Stimulated activated CD4-positive, alpha-beta T cell treated with anti-CD3 and anti-CD28 coated beads, TNF-alpha, amount 100 ng/mL, for 4 hours (primary cell): ENCODE measurements at regions not wholly inside any gene's neighbourhood (a gene's known extent, or its start where the extent isn't known, plus 50 kb on each side); places are given as distances from the start of the nearest gene placed in this dataset.
A peak's percentile ranks its signal among the peaks of the same experiment; 100 is the strongest.
"Not testable (repeated sequence)": the region's sequence is repeated elsewhere in the genome, so short reads cannot be mapped to it uniquely, and the experiment has no call there.

Experiments used
- DNase-seq, 3 experiments: peaks; one replicate each; pipeline ENCODE4 v3.0.0-alpha.2; 2020; ENCODE audit warnings: low read depth in 3 of 3

DNA sequence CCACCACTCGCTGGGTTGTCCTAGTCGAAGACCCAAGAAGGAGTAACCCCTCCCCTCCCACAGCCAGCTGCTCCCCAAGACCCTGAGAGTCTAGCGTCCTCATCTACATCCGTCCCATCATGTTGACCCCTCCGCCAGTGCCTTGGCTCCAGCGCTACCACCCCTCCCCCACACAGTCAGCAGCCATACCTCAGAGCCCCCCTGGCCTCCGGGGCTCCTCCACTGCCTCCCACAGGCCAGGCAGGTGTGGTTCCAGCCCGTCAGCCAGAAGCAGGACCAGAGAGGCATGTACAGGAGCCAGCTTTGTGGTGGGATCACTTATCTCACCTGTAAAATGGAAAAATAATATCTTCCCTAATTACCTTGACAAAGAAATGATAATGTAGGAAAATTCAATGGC lies 51.5 kb upstream of the PHF21B start:
- DNase-seq = no peak

DNA sequence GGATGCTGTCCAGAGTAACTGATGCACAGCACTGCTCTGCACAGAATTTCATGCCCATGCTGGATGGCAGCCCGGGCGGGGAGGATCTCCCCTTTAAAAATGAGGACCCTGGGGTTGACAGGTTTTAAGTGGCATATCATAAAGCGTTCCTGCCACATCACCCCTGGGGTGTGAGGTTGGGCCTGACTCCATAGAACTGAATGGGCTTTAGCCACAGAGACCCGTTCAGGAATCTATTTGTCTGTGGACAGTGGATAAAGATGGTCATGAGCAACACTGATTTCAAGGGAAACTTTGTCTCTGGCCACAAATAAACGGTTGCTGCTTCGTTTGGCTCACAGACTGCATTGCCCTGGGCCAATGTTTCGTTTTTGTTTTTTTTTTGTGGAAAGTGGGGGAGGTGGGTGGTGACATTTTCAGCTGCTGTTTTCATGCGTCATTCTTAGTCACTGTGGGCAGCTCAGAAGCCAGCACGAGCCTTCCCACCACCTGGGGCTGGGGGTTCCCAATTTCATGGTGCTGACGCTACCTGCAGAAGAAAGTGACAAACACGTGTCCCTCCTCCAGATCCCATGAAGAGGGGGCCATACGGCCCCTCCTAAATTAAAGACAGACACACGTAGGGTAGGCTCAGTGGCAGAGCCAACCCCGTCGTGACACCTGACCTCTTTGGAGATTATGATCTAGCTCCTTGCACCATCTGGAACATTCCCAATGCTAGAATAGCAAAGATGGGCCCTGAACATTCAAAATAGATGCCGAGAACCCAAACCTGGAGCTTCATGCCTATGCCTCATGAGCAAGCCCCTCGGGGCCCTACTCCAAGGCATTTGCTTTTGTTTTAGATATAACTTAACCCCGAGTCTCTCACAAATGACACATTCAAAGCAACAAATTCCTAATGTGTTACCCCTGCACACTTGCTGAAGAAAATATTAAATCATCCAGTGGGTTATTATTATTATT lies 54.8 kb upstream of the PHF21B start:
- DNase-seq = peak in 2 of 3 experiments; percentile 26 to 35

DNA sequence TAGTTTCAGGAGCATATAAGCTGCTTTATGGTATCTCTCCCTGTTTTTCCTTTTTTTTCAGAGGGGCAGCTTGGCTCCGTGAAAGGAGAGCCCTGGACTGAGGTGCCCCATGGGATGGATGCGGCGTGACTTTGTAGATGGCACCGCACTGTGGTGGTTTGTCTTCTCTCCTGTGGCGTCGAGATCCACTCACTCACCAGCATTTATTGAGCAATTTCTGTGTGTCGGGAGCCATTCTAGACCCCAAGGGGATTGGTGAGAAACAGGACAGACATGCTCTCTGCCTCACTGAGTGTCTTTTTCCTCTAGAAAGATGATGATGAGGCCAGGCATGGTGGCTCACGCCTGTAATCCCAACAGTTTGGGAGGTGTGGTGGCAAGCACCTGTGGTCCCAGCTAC lies 55.9 kb upstream of the PHF21B start:
- no peak for DNase-seq

DNA sequence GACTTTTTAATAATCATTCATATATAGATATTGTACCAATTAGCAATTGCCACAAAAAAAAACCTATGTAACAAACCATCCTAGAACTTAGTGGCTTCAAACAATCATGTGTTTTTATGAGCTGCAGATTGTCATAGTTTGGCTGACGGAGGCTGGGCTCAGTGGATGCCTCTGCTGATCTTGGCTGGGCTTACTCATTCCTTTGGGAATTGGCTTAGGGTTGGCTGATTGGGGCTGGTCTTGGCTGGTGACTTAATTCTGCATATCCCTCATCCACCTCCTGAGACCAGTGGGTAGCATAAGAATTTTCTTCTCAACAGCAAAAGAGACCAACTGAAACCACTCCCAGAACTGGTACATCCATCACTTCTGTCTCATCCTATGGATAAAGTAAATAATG lies 57.9 kb upstream of the PHF21B start:
- DNase-seq = no peak

DNA sequence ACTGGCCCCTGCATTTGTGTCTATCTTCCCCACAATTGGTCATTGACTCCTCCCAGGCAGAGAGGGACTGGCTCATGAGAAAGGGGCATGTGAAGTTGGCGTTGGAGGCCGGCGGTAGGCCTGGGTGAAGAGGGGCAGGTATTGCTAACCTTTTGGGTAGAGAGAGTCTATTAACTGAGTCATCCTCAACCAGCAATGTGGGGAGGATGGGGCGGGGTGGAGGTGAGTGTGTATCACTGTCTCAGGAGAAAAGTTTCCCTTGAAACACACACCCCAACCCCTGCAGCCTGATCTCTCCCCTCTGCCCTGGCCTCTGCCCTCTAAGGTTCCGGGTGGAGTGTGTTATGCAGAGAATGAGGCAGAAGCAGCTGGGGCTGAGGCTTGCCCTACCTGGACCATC lies 60.1 kb upstream of the PHF21B start:
- no peak for DNase-seq

DNA sequence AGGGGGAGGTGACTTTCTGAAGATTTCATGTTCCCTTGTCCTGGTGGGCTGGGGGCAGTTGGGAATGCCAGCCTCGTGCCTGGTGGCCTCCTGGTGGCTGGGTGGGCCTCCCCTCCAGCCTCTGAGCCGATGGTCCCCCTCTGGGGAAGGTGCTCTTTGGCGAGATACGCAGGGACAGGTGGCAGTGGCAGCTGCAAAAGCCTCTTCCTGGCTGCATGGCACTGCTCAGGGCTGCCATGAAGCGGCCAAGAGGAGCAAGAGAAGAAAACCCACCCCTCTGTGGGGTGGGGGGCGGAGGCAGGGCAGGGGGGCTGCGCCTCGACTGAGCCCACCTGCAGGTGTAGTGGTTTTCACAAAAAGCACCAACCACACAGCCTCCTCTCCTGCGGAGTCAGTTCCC lies 61.8 kb upstream of the PHF21B start:
- no peak for DNase-seq

DNA sequence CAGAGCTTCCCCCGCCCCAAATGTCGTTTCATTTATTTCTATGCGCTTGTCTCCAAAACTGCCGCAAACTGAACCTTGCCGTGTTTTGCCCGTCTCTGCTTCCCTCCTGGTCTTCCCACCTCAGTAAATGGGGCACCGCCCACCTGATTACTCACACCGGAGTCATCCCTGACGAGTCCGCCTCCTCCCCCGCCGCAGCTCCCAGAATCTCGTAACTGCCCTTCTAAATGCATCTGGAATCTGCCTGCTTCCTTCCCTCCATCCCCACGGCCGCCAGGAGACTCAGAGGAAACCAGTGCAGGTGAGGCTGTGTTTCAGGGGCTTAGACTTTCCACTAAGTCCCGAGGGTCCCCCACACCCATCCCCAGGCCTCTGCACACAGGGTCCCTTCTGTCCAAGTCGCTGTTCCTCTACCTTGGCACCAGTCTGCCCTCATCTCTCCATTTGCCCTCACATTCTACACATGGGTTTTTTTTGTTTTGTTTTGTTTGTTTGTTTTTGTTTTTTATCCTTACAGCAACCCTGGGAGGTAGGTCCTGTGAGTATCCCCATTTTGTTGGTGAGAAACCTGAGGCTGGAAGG lies 62.6 kb upstream of the PHF21B start:
- no peak for DNase-seq

DNA sequence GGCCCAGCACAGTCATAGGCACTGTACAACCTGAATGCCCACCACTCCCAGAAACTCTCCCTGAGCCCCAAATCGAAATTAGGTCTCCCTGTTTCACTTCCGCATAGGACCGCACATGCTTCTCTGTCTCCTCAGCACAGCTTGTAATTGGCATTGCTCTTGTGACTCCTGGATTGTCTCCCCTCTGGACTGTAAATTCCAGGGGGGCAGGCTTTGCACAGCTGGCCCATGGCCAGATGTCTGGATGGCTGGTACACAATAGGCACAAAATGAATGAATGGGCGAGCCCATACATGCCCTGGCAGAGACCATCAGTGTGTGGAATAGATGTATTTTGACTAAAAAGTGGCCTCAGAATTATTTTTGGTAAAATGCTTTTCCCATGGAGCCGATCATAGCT lies 63.3 kb upstream of the PHF21B start:
- no peak for DNase-seq

DNA sequence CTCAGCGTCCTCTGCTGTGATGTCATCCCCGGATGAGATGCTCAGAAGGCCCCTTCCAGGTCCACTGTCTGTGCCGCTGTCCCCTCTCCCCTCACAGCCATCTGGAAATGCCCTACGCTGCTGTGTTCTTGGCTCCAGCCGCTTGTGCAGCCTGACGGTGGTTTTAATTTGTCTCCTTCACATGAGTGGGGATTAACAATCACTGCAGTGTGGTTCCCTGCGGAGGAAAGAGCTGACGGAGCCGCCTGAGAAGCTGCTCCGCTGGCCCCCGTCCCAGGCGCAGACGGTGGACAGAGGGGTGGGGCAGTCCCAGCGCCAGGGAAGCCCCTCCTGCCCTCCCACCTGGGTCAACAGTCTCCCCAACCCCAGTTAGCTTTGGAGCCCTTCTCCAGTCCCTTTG lies 67.5 kb upstream of the PHF21B start:
- DNase-seq = no peak

DNA sequence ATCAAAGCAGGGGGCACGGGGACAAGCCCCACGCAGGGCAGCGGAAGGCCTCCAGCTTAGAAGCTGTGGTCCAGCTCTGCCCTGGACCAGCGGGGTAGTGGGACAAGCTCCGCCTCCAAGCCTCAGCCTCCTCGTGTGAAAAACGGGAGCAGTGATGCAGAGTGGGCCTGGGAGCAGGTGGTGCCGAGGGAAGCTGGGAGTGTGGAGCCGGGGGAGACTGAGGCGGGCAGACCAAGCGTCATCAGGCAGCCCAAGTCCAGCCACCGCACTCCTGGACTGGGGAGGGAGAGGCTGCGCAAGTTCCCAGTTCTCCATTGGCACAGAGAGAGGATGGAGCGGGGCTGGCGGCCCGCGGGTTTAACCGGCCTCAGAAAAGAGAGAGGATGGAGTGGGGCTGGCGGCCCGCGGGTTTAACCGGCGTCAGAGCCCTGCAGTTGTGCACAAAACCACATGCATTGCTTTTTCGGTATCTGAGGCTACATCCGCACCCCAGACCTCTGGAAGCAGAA lies 68.1 kb upstream of the PHF21B start:
- DNase-seq = no peak

DNA sequence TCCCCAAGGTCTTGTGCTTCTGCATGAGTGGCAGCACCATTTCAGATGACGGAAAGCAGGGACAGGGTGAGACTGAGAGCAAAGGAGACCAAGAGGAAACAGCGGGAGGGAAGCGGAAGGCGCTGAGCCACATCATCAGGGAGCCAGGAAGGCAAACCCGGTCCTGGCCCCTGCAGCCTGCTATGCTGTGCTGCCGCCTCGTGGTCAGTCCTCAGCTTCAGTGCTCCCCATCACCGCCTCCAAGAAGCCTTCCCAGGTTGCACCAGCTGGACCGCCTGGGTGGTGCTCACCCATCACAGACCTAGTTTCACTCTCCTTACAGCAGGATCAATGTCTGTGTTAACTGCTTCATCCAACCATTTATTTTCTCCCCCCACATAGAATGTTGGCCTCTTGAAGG lies 73.0 kb upstream of the PHF21B start:
- DNase-seq = no peak

DNA sequence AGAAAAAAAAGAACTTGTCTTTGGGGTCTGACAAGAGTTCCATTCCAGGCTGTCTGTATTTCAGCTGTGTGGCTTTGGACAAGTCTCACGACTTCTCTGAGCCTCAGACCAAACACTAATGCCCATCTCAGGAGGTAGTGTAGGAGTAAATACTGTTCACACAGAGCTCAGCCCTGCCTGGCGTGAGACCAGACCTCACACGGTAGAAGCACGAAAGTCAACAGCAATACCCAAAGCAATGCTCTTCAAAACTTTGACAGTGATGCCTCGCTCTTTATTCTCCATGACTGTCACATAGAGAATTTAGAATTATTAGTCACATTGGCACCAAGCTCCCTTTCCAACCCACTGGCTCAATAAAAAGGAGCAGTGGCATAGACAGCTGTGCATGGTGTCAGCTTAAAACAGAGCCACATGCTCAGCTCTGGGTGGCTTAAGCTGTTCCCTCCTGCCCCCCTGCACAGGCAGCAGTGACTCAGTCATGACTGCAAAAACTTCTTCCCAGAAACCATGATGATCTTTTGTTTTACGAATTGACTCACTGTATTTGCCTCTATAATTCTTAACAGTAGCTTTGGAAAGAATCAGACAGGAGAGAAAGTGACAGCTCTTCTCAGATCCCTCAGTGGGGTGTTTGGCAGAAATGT lies 74.0 kb upstream of the PHF21B start:
- no peak for DNase-seq

DNA sequence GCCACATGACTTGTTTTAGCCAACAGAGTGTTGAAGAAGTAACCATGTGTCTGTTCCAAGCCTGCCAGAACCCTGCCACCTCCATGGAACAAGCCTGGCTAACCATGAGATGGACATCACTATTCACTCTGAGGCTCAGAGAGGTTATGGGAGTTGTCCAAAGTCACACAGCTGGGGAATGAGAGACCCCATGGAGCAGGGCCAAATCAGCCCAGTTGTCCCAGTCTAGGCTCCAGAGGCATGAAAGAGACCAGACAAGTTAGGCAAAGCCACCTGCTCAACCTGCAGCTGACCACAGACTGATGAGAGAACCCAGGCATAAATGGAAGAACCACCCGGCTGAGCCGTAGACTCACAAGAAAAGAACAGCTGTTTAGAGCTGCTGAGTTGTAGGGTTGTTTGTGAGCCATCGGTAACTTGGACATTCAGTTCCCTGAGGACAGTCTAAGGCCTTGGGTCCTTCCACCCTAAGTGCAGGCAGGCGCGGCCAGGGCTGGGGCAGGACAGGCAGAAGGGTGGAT lies 74.7 kb upstream of the PHF21B start:
- DNase-seq = no peak

DNA sequence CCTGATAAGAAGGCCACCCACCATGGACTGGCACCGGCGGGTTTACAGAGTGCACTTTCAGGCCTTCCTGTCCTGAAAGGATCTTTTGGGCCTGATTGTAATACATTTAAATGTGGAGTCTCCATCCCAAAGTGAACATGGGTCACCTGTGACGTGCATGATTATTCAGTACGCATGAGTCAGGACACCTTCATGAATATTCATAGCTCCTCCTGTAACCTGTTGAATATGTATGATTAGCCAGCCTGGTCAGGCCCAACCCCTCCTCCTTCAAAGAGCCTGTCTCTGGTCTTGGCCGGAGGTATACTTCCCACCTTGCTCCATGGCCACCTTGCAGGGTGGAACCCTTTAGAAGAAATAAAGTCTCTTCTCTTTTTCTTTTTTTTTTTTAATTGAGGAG lies 75.9 kb upstream of the NUP50 start:
- no peak for DNase-seq

DNA sequence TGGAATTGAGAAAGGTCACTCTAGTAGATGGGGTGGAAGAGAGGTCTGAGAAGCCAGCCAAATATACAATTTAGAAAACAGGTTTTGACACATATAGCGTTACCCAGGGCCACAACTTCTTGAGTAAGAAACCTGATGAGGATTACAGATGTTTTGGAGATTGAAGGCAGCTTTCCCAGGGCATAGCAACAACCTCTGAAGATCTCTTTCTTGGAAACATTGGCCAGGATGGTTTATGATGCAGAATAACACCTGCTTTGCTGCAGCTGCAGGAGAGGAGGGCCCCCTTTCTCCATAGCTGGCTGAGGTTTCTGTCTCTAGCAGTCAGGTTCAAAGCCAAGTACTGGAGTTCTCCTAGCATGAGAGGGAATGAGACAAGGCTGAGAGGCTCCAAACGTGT lies 75.1 kb upstream of the NUP50 start:
- no peak for DNase-seq

DNA sequence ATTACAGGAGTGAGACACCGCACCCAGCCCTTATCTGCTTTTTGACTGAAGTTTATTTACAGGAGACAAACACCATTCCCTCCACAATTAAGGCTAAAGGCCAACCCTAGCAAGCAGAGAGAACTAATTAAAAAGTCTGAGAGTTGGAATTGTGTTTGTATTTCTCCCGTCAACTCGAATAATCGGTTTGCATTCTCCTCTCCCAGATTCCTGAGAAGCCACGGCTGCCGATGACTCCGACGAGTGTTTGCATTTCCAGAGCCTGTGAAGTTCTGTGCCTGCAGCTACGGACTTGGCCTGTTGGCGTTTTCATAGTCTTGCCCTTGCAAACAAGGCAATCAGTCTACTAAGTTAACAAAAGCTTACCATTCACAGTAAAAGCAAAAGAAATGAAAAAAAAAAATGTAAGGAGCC lies 73.2 kb upstream of the NUP50 start:
- no peak for DNase-seq

DNA sequence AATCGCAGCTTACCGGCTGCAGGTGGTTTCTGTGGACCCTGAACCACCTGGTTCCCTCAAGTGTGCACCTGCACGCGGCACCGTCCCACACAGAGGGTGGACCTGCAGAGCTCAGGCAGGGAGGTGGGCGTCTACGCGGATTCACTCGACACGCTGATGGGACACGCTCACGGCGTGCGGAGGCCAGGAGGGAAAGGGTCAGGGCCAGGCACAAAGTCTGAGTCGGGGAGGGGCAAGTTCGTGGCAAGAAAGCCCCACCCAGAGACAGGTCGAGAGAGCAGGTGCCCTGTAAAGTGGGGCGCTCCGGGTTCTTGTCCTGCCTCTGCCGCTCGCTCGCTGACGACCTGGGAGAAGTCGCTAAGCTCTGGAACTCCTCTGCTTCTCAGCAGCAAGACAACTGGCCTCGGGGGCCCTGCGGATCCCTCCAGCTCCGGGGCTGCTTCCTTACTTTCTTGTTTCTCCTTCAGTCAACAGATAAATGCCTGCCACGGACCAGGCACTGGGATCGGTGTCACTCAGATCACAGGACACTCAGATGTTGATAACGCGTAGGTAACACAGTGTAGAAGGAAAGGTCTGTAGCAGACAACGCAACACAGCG lies 72.4 kb upstream of the NUP50 start:
- DNase-seq = no peak

DNA sequence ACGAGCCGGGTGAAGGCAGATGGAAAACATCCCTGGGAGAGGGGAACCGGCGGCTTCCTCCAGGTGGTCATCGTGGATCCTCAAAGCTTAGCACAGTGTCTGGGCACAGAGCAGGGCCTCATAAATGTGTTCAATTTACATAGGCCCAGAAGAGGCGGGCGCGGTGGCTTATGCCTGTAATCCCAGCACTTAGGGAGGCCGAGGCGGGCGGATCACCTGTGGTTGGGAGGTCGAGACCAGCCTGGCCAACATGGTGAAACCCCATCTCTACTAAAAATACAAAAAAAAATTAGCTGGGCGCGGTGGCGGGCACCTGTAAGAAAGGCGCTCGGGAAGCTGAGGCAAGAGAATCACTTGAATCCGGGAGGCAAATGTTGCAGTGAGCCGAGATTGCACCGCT lies 71.8 kb upstream of the NUP50 start:
- DNase-seq = not testable (repeated sequence)

DNA sequence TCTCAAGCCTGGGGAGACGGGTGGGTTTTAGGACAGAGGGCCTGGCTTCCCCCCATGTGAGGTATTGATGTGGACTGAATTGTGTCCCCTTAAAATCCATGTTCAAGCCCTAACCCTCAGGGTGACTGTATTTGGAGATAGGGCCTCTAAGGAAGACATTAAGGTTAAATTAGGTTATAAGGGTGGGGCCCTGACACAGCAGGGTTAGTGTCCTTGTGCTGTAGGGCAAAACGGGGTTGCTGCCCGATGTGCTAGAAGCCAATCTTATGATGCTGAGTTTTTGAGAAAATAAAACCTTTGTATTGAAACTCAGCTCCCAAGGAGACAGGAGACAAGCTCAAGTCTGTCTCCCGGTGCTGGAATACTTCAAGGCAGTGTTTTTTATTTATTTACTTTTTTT lies 71.1 kb upstream of the NUP50 start:
- no peak for DNase-seq

DNA sequence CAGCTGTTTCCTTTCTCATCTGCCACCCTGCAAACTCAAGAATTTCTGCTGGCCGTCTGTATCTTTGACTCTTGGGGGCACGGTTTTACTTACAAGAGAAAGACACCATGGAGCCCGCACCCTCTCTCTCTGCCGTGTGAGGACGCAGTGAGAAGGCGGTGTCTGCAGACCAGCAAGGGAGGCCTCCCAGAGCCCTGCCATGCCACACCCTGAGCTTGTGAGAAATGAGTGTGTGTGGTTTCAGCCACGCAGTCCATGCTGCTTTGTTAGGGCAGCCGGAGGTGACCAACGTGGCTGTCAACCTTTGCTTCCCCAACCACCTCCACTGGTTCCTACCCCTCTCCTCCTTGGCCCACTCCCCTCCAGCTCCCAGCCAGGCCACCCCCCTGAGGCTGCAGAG lies 70.1 kb upstream of the NUP50 start:
- DNase-seq = no peak

DNA sequence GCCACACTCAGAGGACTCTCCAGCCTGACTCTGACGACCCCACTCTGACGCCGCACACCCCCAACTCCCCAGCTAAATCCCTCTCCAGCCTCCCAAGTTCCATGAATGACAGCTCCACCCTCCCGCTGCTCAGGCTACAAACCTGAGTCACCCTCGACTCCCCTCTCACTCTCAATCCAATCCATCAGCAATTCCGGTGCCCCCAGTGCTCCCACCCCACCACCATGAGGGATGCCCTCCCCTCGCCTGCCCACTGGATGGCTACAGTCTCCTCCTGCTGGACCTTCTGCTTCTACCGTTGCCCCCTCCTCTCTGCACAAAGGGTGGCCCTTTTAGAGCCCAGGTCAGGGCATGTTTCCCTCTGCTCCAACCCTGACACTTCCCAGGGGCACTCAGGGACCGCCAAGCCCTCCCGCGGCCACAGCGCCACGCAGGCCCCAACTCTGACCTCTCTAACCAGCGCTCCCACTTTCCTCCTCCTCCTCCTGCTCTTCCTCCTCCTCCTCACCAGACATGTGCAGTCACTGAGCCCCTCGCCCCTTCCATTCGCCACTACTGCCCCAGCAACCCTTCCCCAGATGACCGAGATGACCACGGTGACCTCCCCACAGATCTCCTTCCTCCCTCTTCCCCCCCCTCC lies 69.5 kb upstream of the NUP50 start:
- no peak for DNase-seq

DNA sequence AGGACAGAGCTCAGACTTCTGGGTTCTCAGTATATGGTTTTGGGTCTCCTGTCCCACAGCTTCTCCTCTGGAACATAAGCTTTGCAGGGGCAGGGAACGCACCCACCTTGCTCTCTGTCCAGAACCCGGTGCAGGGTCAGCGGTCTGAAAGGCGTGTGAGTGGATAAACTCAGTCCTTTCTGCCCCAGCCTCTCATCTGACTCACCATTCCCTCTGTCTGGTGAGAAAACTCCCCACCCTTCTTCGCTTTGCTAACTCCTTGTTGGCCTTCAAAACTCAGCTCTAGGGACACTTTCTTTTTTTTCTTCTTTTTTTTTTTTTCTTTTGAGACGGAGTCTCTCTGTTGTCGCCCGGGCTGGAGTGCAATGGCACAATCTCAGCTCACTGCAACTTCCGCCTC lies 68.9 kb upstream of the NUP50 start:
- DNase-seq = no peak
